GM12878 (cell line): ENCODE measurements at regions not wholly inside any gene's neighbourhood (a gene's known extent, or its start where the extent isn't known, plus 50 kb on each side); places are given as distances from the start of the nearest gene placed in this dataset.

Experiments
- ATAC-seq: fragments of 200-7000 bp; cut with Tn5 transposase; 3 replicates; pipeline ENCODE4 v1.9.1; 2020; ENCODE audit warnings: mild to moderate bottlenecking, moderate library complexity
- BruUV-seq: library from RNA; stranded (reverse); fragments of 400-500 nt; replicated peaks from 2 replicates; lab custom pipeline; 2021; lab: Mats Ljungman, UMichigan
- CTCF ChIA-PET: fragments of 300-600 bp; sonication (Branson Sonifier 250); formaldehyde crosslinking; extraction: SDS; loops from one replicate; lab custom pipeline; 2021; ENCODE audit warnings: inconsistent platforms; lab: Yijun Ruan, JAX
- POLR2A ChIA-PET: fragments of 350-600 bp; formaldehyde crosslinking; extraction: SDS; loops from one replicate; lab custom pipeline; 2021; ENCODE audit warnings: inconsistent platforms; lab: Charles Lee
- RAD21 ChIA-PET: fragments of 300-600 bp; sonication (Branson Sonifier 250); formaldehyde crosslinking; loops from one replicate; lab custom pipeline; 2023; ENCODE audit warnings: antibody characterized with exemption; ENCODE audit not compliant: unreplicated experiment; lab: Charles Lee
- SMC1A ChIA-PET: fragments of 300-600 bp; sonication (Branson Sonifier 250); formaldehyde crosslinking; loops from one replicate; lab custom pipeline; 2023; ENCODE audit not compliant: unreplicated experiment, uncharacterized antibody; lab: Charles Lee
- DNase-seq: peaks from one replicate; pipeline ENCODE4 v3.0.0-alpha.2; 2011; ENCODE audit warnings: low read depth, low spot score
- FAIRE-seq: peaks from 3 replicates; lab custom pipeline; 2011; peaks lifted over from hg19 to GRCh38; lab: Jason Lieb, UNC
- H2AFZ ChIP-seq: 2 replicates; pipeline ENCODE4 v1.6.0; 2011; ENCODE audit warnings: low read depth, low read length, control low read depth; ENCODE audit not compliant: control insufficient read depth
- H3K27ac ChIP-seq: 2 replicates; pipeline ENCODE4 v1.5.1; 2011; ENCODE audit warnings: control low read depth; ENCODE audit not compliant: control insufficient read depth, insufficient read depth
- H3K27me3 ChIP-seq, 2 experiments: replicated peaks in 1 of 2; 2 replicates each; pipeline versions ENCODE4 v1.6.0 to v1.6.1; 2011; ENCODE audit warnings: low read length in 1 of 2; ENCODE audit not compliant: control insufficient read depth in 2 of 2, insufficient read depth in 2 of 2
- H3K36me3 ChIP-seq, 2 experiments: 2 replicates each; pipeline ENCODE4 v1.5.1; 2011; ENCODE audit warnings: low read length in 1 of 2; ENCODE audit not compliant: control insufficient read depth in 2 of 2, insufficient read depth in 2 of 2
- H3K4me1 ChIP-seq: 2 replicates; pipeline ENCODE4 v1.6.1; 2011; ENCODE audit warnings: mild to moderate bottlenecking, low read length, moderate library complexity, mixed read lengths; ENCODE audit not compliant: control insufficient read depth, insufficient read depth
- H3K4me2 ChIP-seq: 2 replicates; pipeline ENCODE4 v1.6.0; 2011; ENCODE audit warnings: control low read depth; ENCODE audit not compliant: control insufficient read depth, insufficient read depth
- H3K4me3 ChIP-seq: fragments of 200-600 bp; sonication (generic); 2 replicates; pipeline ENCODE4 v1.5.1; 2016
- H3K79me2 ChIP-seq: 2 replicates; pipeline ENCODE4 v1.6.0; 2011; ENCODE audit warnings: low read length; ENCODE audit not compliant: control insufficient read depth, insufficient read depth
- H3K9ac ChIP-seq: 2 replicates; pipeline ENCODE4 v1.8.0; 2011; ENCODE audit warnings: low read length, control low read depth, mixed read lengths; ENCODE audit not compliant: control insufficient read depth, insufficient read depth
- H3K9me3 ChIP-seq: replicated peaks from 3 replicates; pipeline ENCODE4 v1.5.1; 2011; ENCODE audit warnings: mild to moderate bottlenecking, low read length; ENCODE audit not compliant: control insufficient read depth, insufficient read depth
- H4K20me1 ChIP-seq: 2 replicates; pipeline ENCODE4 v1.6.0; 2011; ENCODE audit not compliant: control insufficient read depth, insufficient read depth
- BCL3 ChIP-seq: IDR thresholded peaks from 2 replicates; pipeline ENCODE4 v1.6.1; 2011; ENCODE audit warnings: borderline replicate concordance, low read depth, mild to moderate bottlenecking, moderate library complexity, low read length; ENCODE audit not compliant: insufficient read depth, poor library complexity, severe bottlenecking
- BHLHE40 ChIP-seq, 2 experiments: fragments of 450-650 bp in 1 of 2; IDR thresholded peaks; 2 replicates each; pipeline ENCODE4 v1.6.1; 2011 to 2017; ENCODE audit warnings: low read depth in 2 of 2, borderline replicate concordance in 1 of 2, improper control_type of control experiment in 1 of 2, low read length in 1 of 2, mild to moderate bottlenecking in 1 of 2
- CREM ChIP-seq: IDR thresholded peaks from 2 replicates; pipeline ENCODE4 v1.6.1; 2014; ENCODE audit warnings: antibody characterized with exemption, low read depth
- E2F4 ChIP-seq: IDR thresholded peaks from 2 replicates; pipeline ENCODE4 v1.6.1; 2012; ENCODE audit warnings: low read depth, low read length, improper control_type of control experiment
- FOXM1 ChIP-seq: IDR thresholded peaks from 2 replicates; pipeline ENCODE4 v1.6.1; 2012; ENCODE audit warnings: low read depth, mild to moderate bottlenecking, inconsistent platforms, low read length, moderate library complexity
- GABPA ChIP-seq: IDR thresholded peaks from 2 replicates; pipeline ENCODE4 v1.6.1; 2014; ENCODE audit warnings: antibody characterized with exemption, low read depth, mild to moderate bottlenecking, inconsistent platforms
- LARP7 ChIP-seq: fragments of 450-650 bp; IDR thresholded peaks from 2 replicates; pipeline ENCODE4 v1.6.1; 2017; ENCODE audit warnings: mild to moderate bottlenecking
- NR2C1 ChIP-seq: fragments of 450-650 bp; IDR thresholded peaks from 2 replicates; pipeline ENCODE4 v1.6.1; 2017; ENCODE audit warnings: antibody characterized with exemption, mild to moderate bottlenecking, moderate library complexity
- POLR2A ChIP-seq: IDR thresholded peaks from 2 replicates; pipeline ENCODE4 v1.6.1; 2011; ENCODE audit warnings: low read depth, mild to moderate bottlenecking, low read length
- RB1 ChIP-seq: fragments of 450-650 bp; formaldehyde crosslinking; IDR thresholded peaks from 2 replicates; pipeline ENCODE4 v1.6.1; 2017; ENCODE audit warnings: mild to moderate bottlenecking, borderline replicate concordance
- SP1 ChIP-seq: IDR thresholded peaks from one replicate; pipeline ENCODE4 v1.6.1; 2011; ENCODE audit warnings: low read depth, low read length
- USF2 ChIP-seq: IDR thresholded peaks from 2 replicates; pipeline ENCODE4 v1.6.1; 2011; ENCODE audit warnings: low read depth, low read length, improper control_type of control experiment, borderline replicate concordance
- YY1 ChIP-seq: IDR thresholded peaks from 2 replicates; pipeline ENCODE4 v1.6.1; 2011; ENCODE audit warnings: low read depth, mild to moderate bottlenecking, low read length
- ZNF622 ChIP-seq: fragments of 450-650 bp; IDR thresholded peaks from 2 replicates; pipeline ENCODE4 v1.6.1; 2017; ENCODE audit warnings: mild to moderate bottlenecking, inconsistent platforms
- WGBS: methylation state at CpG from one replicate; pipeline ENCODE4 v1.1.6; 2016; ENCODE audit warnings: low lambda C conversion rate; ENCODE audit not compliant: insufficient replicate concordance, insufficient coverage; ENCODE audit errors: missing lambda C conversion rate; 5-methylcytosine and 5-hydroxymethylcytosine counted together
- in situ Hi-C: fragments of 300-500 bp; cut with MboI; formaldehyde crosslinking; loops from 9 replicates; pipeline ENCODE4 v1.14.3; 2018; ENCODE audit warnings: mixed read lengths
- intact Hi-C: fragments of 100-400 bp; cut with micrococcal nuclease; formaldehyde crosslinking; loops from one replicate; pipeline ENCODE4 v1.14.2; 2022; ENCODE audit not compliant: unreplicated experiment
- TF ChIP-seq, protein P1 (sequence below): fragments of 450-650 bp; IDR thresholded peaks from 2 replicates; pipeline ENCODE4 v1.6.1; 2016; ENCODE audit warnings: mild to moderate bottlenecking, moderate library complexity, borderline replicate concordance
- TF ChIP-seq, protein P2 (sequence below): IDR thresholded peaks from 2 replicates; pipeline ENCODE4 v1.6.1; 2011; ENCODE audit warnings: borderline replicate concordance, low read depth, mild to moderate bottlenecking, moderate library complexity, mixed read lengths, low read length; ENCODE audit not compliant: insufficient read depth; ENCODE audit errors: extremely low read length
- TF ChIP-seq, protein P3 (sequence below): IDR thresholded peaks from 2 replicates; pipeline ENCODE4 v1.6.1; 2012; ENCODE audit warnings: low read depth, low read length, improper control_type of control experiment

DNA sequence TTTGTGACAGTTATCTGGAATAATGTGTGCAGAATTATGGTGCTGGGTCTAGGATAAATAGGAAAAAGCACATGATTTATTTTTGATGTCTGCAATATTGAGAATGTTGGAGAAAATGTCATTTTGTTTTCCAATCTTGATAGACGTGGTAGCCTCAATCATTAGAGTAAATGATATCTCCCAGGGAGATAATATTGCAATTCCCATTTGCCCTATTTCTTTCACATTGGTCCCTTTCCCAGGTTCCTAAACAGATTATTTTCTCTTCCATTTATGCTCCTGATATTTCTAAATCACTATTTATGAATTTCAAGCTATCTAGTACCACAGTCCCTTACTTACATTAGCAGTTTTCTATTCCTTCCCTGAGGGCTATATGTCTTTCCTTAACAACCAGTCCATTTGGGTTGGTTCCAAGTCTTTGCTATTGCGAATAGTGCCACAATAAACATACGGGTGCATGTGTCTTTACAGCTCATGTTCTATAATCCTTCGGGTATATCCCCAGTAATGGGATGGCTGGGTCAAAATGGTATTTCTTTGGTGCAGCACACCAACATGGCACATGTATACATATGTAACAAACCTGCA is 447.3 kb downstream of the PLA2G4A start:
- ATAC-seq (no peak), DNase-seq (no peak), FAIRE-seq (no peak)
- 45% methylated on average over 4 of the region's 4 CpGs for WGBS
- ChIA-PET CTCF (no interaction called here), POLR2A (no interaction called here), RAD21 (no interaction called here), SMC1A (no interaction called here)
- Histone ChIP-seq H4K20me1 (no peaks in the 10 kb centered on the region), H3K27me3 (no peaks in the 10 kb centered on the region), H3K4me3 (no peak overlapping the region), H3K9ac (no peak overlapping the region), H3K36me3 (no peaks in the 10 kb centered on the region), H2AFZ (no peak overlapping the region), H3K79me2 (no peaks in the 10 kb centered on the region), H3K9me3 (no peaks in the 10 kb centered on the region), H3K27ac (no peak overlapping the region), H3K4me2 (no peak overlapping the region), H3K4me1 (no peaks in the 10 kb centered on the region)
- no TSS peak for BruUV-seq
- in situ Hi-C loops (no loop called here), intact Hi-C loops (no loop called here)
- no peak for TF ChIP-seq GABPA
- TF ChIP-seq, protein P1, sequence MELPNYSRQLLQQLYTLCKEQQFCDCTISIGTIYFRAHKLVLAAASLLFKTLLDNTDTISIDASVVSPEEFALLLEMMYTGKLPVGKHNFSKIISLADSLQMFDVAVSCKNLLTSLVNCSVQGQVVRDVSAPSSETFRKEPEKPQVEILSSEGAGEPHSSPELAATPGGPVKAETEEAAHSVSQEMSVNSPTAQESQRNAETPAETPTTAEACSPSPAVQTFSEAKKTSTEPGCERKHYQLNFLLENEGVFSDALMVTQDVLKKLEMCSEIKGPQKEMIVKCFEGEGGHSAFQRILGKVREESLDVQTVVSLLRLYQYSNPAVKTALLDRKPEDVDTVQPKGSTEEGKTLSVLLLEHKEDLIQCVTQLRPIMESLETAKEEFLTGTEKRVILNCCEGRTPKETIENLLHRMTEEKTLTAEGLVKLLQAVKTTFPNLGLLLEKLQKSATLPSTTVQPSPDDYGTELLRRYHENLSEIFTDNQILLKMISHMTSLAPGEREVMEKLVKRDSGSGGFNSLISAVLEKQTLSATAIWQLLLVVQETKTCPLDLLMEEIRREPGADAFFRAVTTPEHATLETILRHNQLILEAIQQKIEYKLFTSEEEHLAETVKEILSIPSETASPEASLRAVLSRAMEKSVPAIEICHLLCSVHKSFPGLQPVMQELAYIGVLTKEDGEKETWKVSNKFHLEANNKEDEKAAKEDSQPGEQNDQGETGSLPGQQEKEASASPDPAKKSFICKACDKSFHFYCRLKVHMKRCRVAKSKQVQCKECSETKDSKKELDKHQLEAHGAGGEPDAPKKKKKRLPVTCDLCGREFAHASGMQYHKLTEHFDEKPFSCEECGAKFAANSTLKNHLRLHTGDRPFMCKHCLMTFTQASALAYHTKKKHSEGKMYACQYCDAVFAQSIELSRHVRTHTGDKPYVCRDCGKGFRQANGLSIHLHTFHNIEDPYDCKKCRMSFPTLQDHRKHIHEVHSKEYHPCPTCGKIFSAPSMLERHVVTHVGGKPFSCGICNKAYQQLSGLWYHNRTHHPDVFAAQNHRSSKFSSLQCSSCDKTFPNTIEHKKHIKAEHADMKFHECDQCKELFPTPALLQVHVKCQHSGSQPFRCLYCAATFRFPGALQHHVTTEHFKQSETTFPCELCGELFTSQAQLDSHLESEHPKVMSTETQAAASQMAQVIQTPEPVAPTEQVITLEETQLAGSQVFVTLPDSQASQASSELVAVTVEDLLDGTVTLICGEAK: no peak
- TF ChIP-seq, protein P2, sequence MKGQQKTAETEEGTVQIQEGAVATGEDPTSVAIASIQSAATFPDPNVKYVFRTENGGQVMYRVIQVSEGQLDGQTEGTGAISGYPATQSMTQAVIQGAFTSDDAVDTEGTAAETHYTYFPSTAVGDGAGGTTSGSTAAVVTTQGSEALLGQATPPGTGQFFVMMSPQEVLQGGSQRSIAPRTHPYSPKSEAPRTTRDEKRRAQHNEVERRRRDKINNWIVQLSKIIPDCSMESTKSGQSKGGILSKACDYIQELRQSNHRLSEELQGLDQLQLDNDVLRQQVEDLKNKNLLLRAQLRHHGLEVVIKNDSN: no peak
- no peak for TF ChIP-seq USF2
- TF ChIP-seq BHLHE40 (IDR thresholded peaks at IDR 0.05; ENCODE audit: borderline replicate concordance in 1 of 2, low read depth in 2 of 2, low read length in 1 of 2): no peak
- no peak for TF ChIP-seq FOXM1
- TF ChIP-seq RB1: no peak
- no peak for TF ChIP-seq POLR2A
- TF ChIP-seq YY1: no peak
- TF ChIP-seq, protein P3, sequence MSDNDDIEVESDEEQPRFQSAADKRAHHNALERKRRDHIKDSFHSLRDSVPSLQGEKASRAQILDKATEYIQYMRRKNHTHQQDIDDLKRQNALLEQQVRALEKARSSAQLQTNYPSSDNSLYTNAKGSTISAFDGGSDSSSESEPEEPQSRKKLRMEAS: no peak
- no peak for TF ChIP-seq BCL3
- no peak for TF ChIP-seq LARP7
- TF ChIP-seq ZNF622: no peak
- TF ChIP-seq NR2C1: no peak
- TF ChIP-seq SP1: no peak
- no peak for TF ChIP-seq CREM
- TF ChIP-seq E2F4: no peak
